ENCODE measurements at regions not wholly inside any gene's neighbourhood (a gene's known extent, or its start where the extent isn't known, plus 50 kb on each side); places are given as distances from the start of the nearest gene placed in this dataset.

GRCh38 chr21:43348170-43348766, 78.7 kb downstream of the SIK1 start:
- DNase-seq: no peak

- no peak for DNase-seq
These were observed 79.3 kb downstream of the SIK1 start for GRCh38 chr21:43347461-43348169.

DNA sequence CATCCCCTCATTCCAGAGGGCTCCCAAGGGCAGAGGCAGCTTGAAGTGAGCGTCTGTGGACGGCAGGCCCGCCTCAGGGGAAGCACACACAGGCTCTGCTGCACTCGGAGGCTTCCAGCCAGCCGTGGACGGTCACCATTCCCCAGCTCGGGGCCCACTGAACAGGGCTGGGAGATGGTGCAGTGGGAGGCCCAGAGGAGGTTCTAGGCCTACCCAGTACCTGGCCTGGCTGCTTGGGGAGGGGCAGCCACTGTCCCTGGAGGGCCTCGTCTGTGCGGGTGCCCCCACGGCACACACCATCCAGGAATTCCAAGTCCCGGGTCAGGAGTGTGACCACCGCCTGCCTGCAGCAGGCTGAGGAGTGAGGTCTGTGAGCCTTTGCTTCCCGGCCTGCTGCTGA, 80.4 kb downstream of the SIK1 start:
- no peak for DNase-seq

DNA sequence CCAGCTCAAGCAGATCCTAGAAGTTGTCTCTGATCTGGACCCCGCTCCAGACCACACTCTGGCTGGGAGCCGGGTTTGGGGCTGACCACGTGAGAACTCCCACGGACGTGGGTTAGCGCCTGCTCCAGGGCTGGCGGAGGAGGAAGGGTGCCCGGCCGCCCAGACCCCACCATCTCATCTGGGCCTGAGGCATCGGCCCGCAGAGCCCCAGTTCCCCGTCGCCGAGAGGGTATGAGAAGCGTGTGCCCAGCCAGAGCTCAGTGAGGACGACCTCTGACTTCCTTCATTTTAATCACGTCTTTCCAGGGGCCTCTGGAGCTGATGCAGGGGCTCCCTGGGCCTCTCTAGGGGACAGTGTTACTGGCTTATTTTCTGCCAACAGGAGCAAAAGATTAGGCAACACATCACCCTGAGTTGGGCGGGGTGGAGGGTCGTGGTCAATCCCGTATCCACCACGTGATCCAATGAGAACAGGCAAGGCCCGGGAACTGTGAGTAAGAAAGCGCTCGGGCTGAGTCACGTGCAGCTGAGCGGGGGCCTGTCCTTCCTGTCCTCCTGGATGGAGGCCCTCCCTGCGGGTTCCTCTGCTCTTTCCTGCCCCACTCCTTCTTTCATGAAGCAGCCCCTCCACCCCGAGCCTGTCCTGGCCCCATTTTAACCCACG, 81.1 kb downstream of the SIK1 start:
- no peak for DNase-seq

GRCh38 chr21:43345046-43345745, 81.7 kb downstream of the SIK1 start:
- no peak for DNase-seq

GRCh38 chr21:43343992-43344886, 82.7 kb downstream of the SIK1 start:
- no peak for DNase-seq

GRCh38 chr21:43343095-43343991, 83.6 kb downstream of the SIK1 start:
- DNase-seq: no peak

DNA sequence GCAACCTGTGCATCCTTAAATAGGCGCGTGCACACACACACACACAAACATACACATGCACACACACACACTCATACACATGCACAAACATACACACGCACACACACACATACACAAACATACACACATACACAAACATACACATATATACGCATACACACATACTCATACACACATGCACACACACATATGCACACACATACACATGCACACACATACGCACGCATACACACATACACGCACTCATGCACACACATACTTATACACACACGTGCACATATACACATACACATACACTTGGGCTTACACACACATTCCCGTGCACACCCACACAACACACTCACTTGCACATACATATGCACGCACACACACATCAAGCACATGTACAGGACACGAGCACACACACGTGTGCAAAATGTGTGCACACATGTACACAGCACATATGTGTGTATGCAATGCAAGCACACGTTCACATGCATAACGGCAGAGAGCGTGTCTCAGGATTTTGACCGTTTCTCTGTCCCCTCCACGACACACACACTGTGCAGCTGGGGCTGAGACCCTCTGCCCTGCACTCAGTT, 84.5 kb downstream of the SIK1 start:
- DNase-seq: no peak

- no peak for DNase-seq
These were observed 85.4 kb downstream of the SIK1 start for GRCh38 chr21:43341378-43342161.

- no peak for DNase-seq
These were observed 86.2 kb downstream of the SIK1 start for GRCh38 chr21:43340491-43341377.

DNA sequence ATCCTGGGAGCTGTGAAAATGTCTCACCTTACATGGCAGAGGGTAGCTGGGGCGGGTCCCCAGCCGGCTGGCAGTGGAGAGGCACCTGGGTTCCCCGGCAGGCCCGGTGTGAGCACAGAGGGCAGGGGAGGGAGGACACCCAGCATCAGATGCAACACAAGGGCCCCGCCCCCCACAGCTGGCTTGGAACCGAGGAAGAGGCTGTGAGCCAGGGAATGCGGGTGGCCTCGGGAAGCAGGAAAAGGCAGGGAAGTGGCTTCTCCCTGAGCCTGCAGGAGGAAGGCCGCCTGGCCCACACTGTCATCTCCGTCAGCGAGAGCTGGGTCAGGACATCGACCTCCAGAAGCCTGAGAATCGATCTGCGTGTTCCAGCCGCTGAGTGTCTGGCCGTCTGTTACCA, 87.3 kb downstream of the SIK1 start:
- no peak for DNase-seq

DNA sequence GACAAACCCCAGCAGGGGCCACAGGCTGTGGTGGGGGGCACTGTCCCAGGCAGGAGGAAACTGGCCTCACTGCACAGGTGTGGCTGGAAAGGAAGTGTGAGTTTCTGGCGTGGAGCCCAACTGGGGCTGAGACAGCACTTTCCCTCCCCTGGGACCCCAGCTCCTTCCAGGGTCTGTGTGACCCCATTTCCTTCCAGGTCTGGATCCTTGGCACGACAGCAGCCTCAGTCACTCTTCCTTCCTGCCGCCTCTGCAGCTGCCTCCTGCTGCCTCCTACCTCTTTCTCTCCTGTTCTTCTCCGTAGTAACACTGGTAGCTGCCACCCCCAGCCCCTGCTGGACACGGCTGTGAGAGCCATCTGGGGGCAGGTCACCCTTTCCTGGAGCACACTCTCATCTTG, 88.0 kb downstream of the SIK1 start:
- no peak for DNase-seq

DNA sequence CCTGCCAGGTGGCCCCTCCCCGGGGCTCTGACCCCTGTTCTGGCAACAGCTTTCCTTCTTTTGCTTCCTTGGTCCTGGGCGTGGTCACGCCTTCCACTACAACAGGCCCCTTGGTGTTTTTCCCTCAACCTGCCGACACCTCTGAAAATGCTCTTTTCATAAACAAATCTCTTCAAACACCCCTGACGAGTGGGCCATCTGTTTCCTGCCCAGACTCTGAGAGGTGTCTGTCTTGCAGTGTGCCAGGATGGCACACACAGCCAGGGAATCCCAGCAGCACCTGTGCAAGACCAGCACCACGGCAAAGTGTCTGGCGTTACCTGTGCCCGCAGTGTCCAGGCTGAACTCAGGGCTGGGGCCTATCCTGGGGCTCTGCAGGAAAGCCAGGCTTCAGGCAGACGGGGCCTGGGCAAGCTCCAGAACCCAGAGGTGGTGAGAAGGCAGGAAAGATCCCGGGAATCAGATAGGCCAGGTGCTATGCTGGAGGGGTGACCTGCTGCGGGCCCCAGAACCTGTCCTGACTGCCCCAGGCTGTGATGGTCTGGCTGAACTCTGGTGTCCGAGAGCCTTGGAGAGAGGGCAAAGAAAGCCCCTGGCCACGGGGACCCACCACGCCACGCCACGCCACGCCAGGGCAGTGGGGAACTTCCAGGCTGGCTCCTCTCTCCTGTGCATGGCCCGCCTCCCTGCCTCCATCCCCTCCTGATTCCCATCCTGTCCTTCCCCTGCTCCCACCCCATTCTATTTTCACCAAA, 88.9 kb downstream of the SIK1 start:
- DNase-seq: no peak

DNA sequence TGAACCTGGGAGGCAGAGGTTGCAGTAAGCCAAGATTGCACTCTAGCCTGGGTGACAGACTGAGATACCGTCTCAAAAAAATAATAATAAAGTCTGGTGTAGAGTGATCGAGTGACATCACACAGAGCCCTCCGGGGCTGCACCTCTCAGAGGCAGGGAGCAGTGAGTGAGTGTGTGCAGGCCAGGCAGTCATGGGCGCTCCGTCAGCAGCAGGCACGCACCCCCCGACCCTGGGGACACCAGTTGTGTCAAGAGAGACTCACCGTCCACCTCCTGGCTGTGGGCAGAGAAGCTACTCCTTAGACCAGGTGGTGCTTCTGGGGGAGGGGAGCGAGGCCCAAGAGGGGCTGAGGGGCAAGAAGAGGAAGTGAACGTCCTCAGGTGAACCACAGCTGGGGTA, 91.8 kb downstream of the SIK1 start:
- no peak for DNase-seq

DNA sequence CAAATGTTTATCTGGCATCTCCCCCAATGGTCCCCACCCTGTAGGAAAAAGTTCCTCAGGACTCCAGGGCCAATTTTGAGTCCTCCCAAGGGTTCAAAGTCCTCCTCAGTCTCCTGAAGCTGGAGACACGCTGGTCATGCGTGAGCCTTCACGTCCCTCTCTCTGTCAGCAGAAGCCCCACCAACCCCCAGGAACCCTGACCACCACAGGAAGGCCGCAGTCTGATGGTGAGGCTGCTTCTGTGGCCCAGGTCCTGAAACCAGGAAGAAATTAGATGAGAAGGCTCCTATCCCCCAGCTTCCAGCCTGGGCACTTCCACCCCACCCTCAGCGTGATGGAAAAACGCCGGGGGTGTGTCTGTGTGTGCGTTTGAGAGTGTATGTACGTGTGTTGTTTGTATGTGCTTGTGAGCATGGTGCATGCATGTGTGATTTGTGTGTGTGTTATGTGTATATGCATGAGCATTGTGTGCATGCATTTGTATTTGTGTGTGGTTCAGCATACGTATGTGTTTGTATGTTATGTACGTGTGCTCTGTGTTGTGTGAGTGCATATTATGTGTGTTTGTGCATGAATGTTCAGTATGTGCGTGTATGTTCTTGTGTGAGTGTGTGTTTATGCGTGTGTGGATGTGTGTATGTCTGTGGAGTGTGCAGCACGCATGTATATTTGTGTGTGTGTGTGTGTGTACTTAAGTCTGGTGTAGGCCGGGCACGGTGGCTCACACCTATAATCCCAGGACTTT, 92.5 kb downstream of the SIK1 start:
- DNase-seq: no peak

DNA sequence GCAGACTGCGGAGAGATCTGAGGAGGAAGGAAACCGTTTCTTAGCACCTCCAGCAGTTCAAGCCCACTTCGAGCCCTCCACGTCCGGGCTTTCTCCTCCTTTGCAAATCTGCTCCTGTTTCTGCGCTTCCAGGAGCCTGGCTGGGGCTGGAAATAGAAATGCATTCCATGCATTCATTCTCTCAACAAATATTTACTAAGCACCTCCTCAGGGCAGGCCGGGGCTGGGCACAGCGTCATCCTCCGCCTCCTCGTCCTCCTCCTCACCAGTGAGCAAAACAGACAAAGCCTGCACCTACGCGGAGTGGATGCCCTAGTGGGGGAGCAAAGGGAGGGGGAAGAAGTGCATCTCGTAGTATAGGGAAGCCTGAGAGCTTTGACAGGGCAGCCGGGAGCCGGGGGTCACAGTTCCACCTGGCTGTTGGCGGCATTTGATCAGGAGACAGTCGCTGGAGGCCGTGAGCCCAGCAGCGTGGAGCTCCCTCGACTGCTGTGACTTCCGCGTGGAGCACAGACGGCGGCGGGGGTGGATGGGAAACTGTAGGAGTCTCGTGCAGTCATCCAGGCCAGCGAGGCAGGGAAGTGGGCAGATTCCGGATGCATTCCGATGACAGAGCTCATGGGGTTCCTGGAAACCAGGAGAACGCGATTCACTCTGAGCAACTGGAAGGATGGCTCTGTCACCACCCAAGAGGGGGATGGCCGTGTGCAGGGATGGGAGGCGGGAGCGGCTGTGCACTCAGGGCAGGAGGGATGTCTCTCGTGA, 93.5 kb downstream of the SIK1 start:
- no peak for DNase-seq

DNA sequence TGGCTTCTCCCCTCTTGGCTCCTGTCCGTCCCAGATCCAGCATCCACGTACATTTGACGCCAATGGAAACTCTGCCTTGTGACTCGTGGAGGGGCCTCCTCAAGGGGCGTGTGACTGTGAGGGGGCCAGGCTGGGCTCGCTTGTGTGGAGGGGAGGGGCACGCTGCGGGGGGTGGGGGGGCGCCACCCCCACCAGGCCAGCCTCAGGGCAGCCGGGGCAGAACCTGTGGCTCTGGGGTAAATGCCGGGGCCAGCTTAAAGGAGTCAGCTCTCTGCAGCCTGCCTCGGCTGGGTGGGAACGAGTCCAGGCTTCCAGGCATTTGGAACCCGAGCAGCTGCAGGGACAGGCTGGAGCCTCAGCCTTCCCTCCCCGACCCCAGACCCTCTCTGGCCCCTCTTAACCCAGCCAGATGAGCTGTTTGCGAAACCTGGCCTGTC, 94.1 kb downstream of the SIK1 start:
- no peak for DNase-seq
